DOHH2 (cell line): ENCODE measurements at regions not wholly inside any gene's neighbourhood (a gene's known extent, or its start where the extent isn't known, plus 50 kb on each side); places are given as distances from the start of the nearest gene placed in this dataset.

Experiments used
- H3F3A ChIP-seq: fragments of 200-600 bp; sonication (generic), shearing (Covaris generic); 2 replicates; pipeline ENCODE4 v1.6.0; 2016; ENCODE audit warnings: antibody characterized with exemption, mild to moderate bottlenecking; ENCODE audit not compliant: control insufficient read depth, insufficient read depth
- H3K27ac ChIP-seq: fragments of 200-600 bp; sonication (generic); 2 replicates; pipeline ENCODE4 v1.5.1; 2014; ENCODE audit warnings: low read depth, mild to moderate bottlenecking, low read length, moderate library complexity
- H3K27me3 ChIP-seq: fragments of 200-600 bp; sonication (generic); 2 replicates; pipeline ENCODE4 v1.6.1; 2014; ENCODE audit warnings: mild to moderate bottlenecking, low read length, mixed read lengths; ENCODE audit not compliant: control insufficient read depth
- H3K36me3 ChIP-seq: fragments of 200-600 bp; sonication (generic); 2 replicates; pipeline ENCODE4 v1.6.1; 2014; ENCODE audit warnings: mild to moderate bottlenecking, low read length, moderate library complexity, mixed read lengths; ENCODE audit not compliant: control insufficient read depth
- H3K4me1 ChIP-seq: fragments of 200-600 bp; sonication (generic); 2 replicates; pipeline ENCODE4 v1.6.1; 2014; ENCODE audit warnings: mild to moderate bottlenecking, low read length, mixed read lengths; ENCODE audit not compliant: control insufficient read depth
- H3K4me2 ChIP-seq: fragments of 200-600 bp; sonication (generic); 2 replicates; pipeline ENCODE4 v1.6.0; 2014; ENCODE audit warnings: mild to moderate bottlenecking, low read length, moderate library complexity
- H3K4me3 ChIP-seq: fragments of 200-600 bp; sonication (generic); 2 replicates; pipeline ENCODE4 v1.5.1; 2014; ENCODE audit warnings: mild to moderate bottlenecking, low read length, mixed read lengths
- H3K79me2 ChIP-seq: fragments of 200-600 bp; sonication (generic); 2 replicates; pipeline ENCODE4 v1.6.1; 2014; ENCODE audit warnings: mild to moderate bottlenecking, low read length, mixed read lengths; ENCODE audit not compliant: control insufficient read depth
- H3K9me2 ChIP-seq: fragments of 200-600 bp; sonication (generic); replicated peaks from 2 replicates; pipeline ENCODE4 v1.6.1; 2014; ENCODE audit warnings: mild to moderate bottlenecking, low read length, mixed read lengths; ENCODE audit not compliant: control insufficient read depth
- H3K9me3 ChIP-seq: fragments of 200-600 bp; sonication (generic); 2 replicates; pipeline ENCODE4 v1.6.1; 2014; ENCODE audit warnings: antibody characterized with exemption, low read length, mixed read lengths; ENCODE audit not compliant: control insufficient read depth, insufficient read depth
- H4K20me1 ChIP-seq: fragments of 200-600 bp; sonication (generic); 2 replicates; pipeline ENCODE4 v1.6.0; 2014; ENCODE audit warnings: low read depth, mild to moderate bottlenecking, antibody characterized with exemption, low read length, moderate library complexity; ENCODE audit not compliant: control insufficient read depth, insufficient read depth
- CTCF ChIP-seq: fragments of 200-600 bp; sonication (generic); IDR thresholded peaks from one replicate; pipeline ENCODE4 v1.5.1; 2014; ENCODE audit warnings: antibody characterized with exemption, mild to moderate bottlenecking, low read depth, low read length; ENCODE audit not compliant: poor library complexity, severe bottlenecking
- EZH2phosphoT487 ChIP-seq: fragments of 200-600 bp; sonication (generic); IDR thresholded peaks from 2 replicates; pipeline ENCODE4 v1.6.1; 2017; ENCODE audit warnings: borderline replicate concordance, mild to moderate bottlenecking, antibody characterized with exemption, low read length, moderate library complexity, mixed read lengths

GRCh38 chr17:30588798-30589247 is 111.6 kb downstream of the GOSR1 start:
- no peaks in the 10 kb centered on the region for H3K36me3 ChIP-seq
- H3F3A ChIP-seq = no peaks in the 10 kb centered on the region
- H4K20me1 ChIP-seq = no peaks in the 10 kb centered on the region
- H3K4me3 ChIP-seq = no peak overlapping the region
- peaks cover 18% of the 10 kb centered on the region for H3K4me1 ChIP-seq
- no peaks in the 10 kb centered on the region for H3K9me3 ChIP-seq
- no peak overlapping the region for H3K27ac ChIP-seq
- H3K27me3 ChIP-seq = no peaks in the 10 kb centered on the region
- H3K4me2 ChIP-seq = no peak overlapping the region
- H3K79me2 ChIP-seq = no peaks in the 10 kb centered on the region
- no peaks in the 10 kb centered on the region for H3K9me2 ChIP-seq
- TF ChIP-seq CTCF (no peak), EZH2phosphoT487 (no peak)

GRCh38 chr17:30586818-30587595 is 109.8 kb downstream of the GOSR1 start:
- H3K4me2 ChIP-seq = no peak overlapping the region
- H3K4me1 ChIP-seq = peaks cover 18% of the 10 kb centered on the region
- no peaks in the 10 kb centered on the region for H3F3A ChIP-seq
- TF ChIP-seq CTCF = no peak
- no peak for TF ChIP-seq EZH2phosphoT487
- H3K79me2 ChIP-seq = no peaks in the 10 kb centered on the region
- no peak overlapping the region for H3K4me3 ChIP-seq
- H3K27me3 ChIP-seq = no peaks in the 10 kb centered on the region
- no peaks in the 10 kb centered on the region for H3K36me3 ChIP-seq
- no peaks in the 10 kb centered on the region for H3K9me2 ChIP-seq
- H4K20me1 ChIP-seq = no peaks in the 10 kb centered on the region
- no peaks in the 10 kb centered on the region for H3K9me3 ChIP-seq
- H3K27ac ChIP-seq = no peak overlapping the region

- no peak overlapping the region for H3K27ac ChIP-seq
- no peaks in the 10 kb centered on the region for H3K9me3 ChIP-seq
- no peaks in the 10 kb centered on the region for H3K9me2 ChIP-seq
- H3F3A ChIP-seq = no peaks in the 10 kb centered on the region
- H3K4me3 ChIP-seq = no peak overlapping the region
- H4K20me1 ChIP-seq = no peaks in the 10 kb centered on the region
- no peaks in the 10 kb centered on the region for H3K79me2 ChIP-seq
- H3K4me2 ChIP-seq = no peak overlapping the region
- no peaks in the 10 kb centered on the region for H3K27me3 ChIP-seq
- peaks cover 20% of the 10 kb centered on the region for H3K4me1 ChIP-seq
- TF ChIP-seq EZH2phosphoT487 (no peak), CTCF (no peak)
- H3K36me3 ChIP-seq = no peaks in the 10 kb centered on the region
These were observed 107.6 kb downstream of the GOSR1 start for GRCh38 chr17:30584810-30585209.
